GM12865 (cell line): ENCODE measurements at regions not wholly inside any gene's neighbourhood (a gene's known extent, or its start where the extent isn't known, plus 50 kb on each side); places are given as distances from the start of the nearest gene placed in this dataset.

Experiments used
- DNase-seq: peaks from one replicate; pipeline ENCODE4 v3.0.0; 2010; ENCODE audit warnings: low read depth
- H3K4me3 ChIP-seq: 2 replicates; pipeline ENCODE4 v1.5.1; 2011; ENCODE audit warnings: mild to moderate bottlenecking, low read depth, low read length, control low read depth
- CTCF ChIP-seq: IDR thresholded peaks from 2 replicates; pipeline ENCODE4 v1.5.1; 2011; ENCODE audit warnings: low read length, control low read depth, low read depth, inconsistent platforms; ENCODE audit not compliant: insufficient read depth; ENCODE audit errors: missing control alignments

- no peak for DNase-seq
- TF ChIP-seq CTCF = no peak
- no peak overlapping the region for H3K4me3 ChIP-seq
Observed at GRCh38 chr20:18991012-18991411, 177.4 kb downstream of the SCP2D1 start.

- DNase-seq = no peak
- no peak for TF ChIP-seq CTCF
- no peak overlapping the region for H3K4me3 ChIP-seq
Observed at GRCh38 chr20:18992418-18992817, 178.8 kb downstream of the SCP2D1 start.

GRCh38 chr20:18995455-18995854 is 181.9 kb downstream of the SCP2D1 start:
- DNase-seq = no peak
- H3K4me3 ChIP-seq = no peak overlapping the region
- no peak for TF ChIP-seq CTCF

- no peak overlapping the region for H3K4me3 ChIP-seq
- no peak for TF ChIP-seq CTCF
- no peak for DNase-seq
Observed at GRCh38 chr20:18999086-18999485, 185.5 kb downstream of the SCP2D1 start.

- DNase-seq = no peak
- TF ChIP-seq CTCF = no peak
- H3K4me3 ChIP-seq = no peak overlapping the region
Observed at GRCh38 chr20:19000078-19000477, 186.5 kb downstream of the SCP2D1 start.

GRCh38 chr20:19001177-19001576 is 187.6 kb downstream of the SCP2D1 start:
- TF ChIP-seq CTCF = no peak
- DNase-seq = no peak
- no peak overlapping the region for H3K4me3 ChIP-seq

- TF ChIP-seq CTCF = no peak
- H3K4me3 ChIP-seq = no peak overlapping the region
- no peak for DNase-seq
Observed at GRCh38 chr20:19003366-19004336, 190.1 kb downstream of the SCP2D1 start.
